ENCODE measurements at regions not wholly inside any gene's neighbourhood (a gene's known extent, or its start where the extent isn't known, plus 50 kb on each side); places are given as distances from the start of the nearest gene placed in this dataset.

DNA sequence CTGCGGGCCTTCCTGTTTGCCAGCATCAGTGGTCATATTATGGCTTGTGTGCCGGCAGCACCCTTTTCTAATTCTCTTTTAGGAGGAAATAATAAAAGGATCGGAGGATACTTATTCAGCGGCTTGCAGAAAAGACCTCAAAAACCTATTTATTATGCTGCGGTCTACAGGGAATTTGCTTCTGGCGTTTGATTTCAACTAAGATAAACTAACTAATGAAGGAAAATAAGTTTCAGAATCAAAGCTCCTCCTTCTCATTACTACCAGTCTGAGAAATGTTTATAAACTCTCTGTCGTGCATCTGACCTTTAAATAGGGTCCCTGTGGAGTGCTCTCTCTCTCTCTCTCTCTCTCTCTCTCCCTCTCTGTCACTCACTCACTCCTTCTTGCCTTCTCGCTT, 335.0 kb upstream of the GLI3 start:
- no peak for FAIRE-seq
- no peak overlapping the region for H3K4me2 ChIP-seq (ENCODE audit: insufficient read depth, low read length)
- no peak overlapping the region for H3K9ac ChIP-seq (replicated peaks; ENCODE audit: extremely low read depth, insufficient read depth, low read length)
- no peak overlapping the region for H3K27ac ChIP-seq (ENCODE audit: insufficient read depth, low read depth, low read length)
- ChIA-PET CTCF (no interaction called here), POLR2A (no interaction called here)
- H3K4me3 ChIP-seq (replicated peaks in 1 of 3; ENCODE audit: insufficient read depth in 1 of 3, low read depth in 1 of 3, low read length in 3 of 3), result no peak overlapping the region
- no peaks in the 10 kb centered on the region for H3K27me3 ChIP-seq (ENCODE audit: control insufficient read depth in 2 of 2, insufficient read depth in 2 of 2, low read length in 2 of 2)
- no TSS peak for BruUV-seq (replicated peaks)
- H2AFZ ChIP-seq (ENCODE audit: low read depth, low read length), result no peak overlapping the region
- DNase-seq (ENCODE audit: low read depth, low spot score), result no peak
- no peaks in the 10 kb centered on the region for H3K9me3 ChIP-seq (replicated peaks; ENCODE audit: control insufficient read depth, insufficient read depth, low read length)
- intact Hi-C loops (cut with micrococcal nuclease), result no loop called here
- TF ChIP-seq POLR2AphosphoS5 (IDR thresholded peaks at IDR 0.05; ENCODE audit: insufficient read depth, low read depth, low read length), result no peak
- no peak for TF ChIP-seq POLR2A (IDR thresholded peaks at IDR 0.05; ENCODE audit: low read depth, low read length)
- no peak for TF ChIP-seq GATA2 (IDR thresholded peaks at IDR 0.05; ENCODE audit: insufficient read depth, insufficient read length, low read depth, low read length)
- no peak for TF ChIP-seq EZH2 (IDR thresholded peaks at IDR 0.05; ENCODE audit: borderline replicate concordance, low read depth, low read length, severe bottlenecking)
- no peak for TF ChIP-seq MYC (IDR thresholded peaks at IDR 0.05; ENCODE audit: low read depth, low read length)
- no peak for TF ChIP-seq MAX (IDR thresholded peaks at IDR 0.05; ENCODE audit: insufficient read depth, insufficient read length)
- TF ChIP-seq, protein P1, sequence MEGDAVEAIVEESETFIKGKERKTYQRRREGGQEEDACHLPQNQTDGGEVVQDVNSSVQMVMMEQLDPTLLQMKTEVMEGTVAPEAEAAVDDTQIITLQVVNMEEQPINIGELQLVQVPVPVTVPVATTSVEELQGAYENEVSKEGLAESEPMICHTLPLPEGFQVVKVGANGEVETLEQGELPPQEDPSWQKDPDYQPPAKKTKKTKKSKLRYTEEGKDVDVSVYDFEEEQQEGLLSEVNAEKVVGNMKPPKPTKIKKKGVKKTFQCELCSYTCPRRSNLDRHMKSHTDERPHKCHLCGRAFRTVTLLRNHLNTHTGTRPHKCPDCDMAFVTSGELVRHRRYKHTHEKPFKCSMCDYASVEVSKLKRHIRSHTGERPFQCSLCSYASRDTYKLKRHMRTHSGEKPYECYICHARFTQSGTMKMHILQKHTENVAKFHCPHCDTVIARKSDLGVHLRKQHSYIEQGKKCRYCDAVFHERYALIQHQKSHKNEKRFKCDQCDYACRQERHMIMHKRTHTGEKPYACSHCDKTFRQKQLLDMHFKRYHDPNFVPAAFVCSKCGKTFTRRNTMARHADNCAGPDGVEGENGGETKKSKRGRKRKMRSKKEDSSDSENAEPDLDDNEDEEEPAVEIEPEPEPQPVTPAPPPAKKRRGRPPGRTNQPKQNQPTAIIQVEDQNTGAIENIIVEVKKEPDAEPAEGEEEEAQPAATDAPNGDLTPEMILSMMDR (IDR thresholded peaks at IDR 0.05; ENCODE audit: extremely low read depth in 1 of 2, insufficient read depth in 1 of 2, low read depth in 1 of 2, low read length in 2 of 2), result no peak
- no peak for TF ChIP-seq JUN (IDR thresholded peaks at IDR 0.05; ENCODE audit: borderline replicate concordance, insufficient read depth, insufficient read length, low read depth)
- TF ChIP-seq FOS (IDR thresholded peaks at IDR 0.05; ENCODE audit: borderline replicate concordance, insufficient read depth, low read length), result no peak
- no peaks in the 10 kb centered on the region for H3K79me2 ChIP-seq (ENCODE audit: control insufficient read depth, insufficient read depth, low read length)
- no peaks in the 10 kb centered on the region for H3K9me1 ChIP-seq (replicated peaks; ENCODE audit: control insufficient read depth, extremely low read depth, insufficient read depth, low read length)
- no peaks in the 10 kb centered on the region for H3K36me3 ChIP-seq (ENCODE audit: control insufficient read depth in 2 of 2, extremely low read depth in 1 of 2, insufficient read depth in 2 of 2, low read length in 2 of 2)
- dilution Hi-C loops (cut with MboI; ENCODE audit: extremely low pct_ligation_motif_present, low sequenced_read_pairs), result no loop called here
- H3K4me1 ChIP-seq (ENCODE audit: control insufficient read depth, extremely low read depth, insufficient read depth, low read length), result peaks cover 4% of the 10 kb centered on the region
- H4K20me1 ChIP-seq (replicated peaks; ENCODE audit: control insufficient read depth, extremely low read depth, insufficient read depth, low read length), result no peaks in the 10 kb centered on the region
